NCI-H146 (cell line): ENCODE measurements at regions not wholly inside any gene's neighbourhood (a gene's known extent, or its start where the extent isn't known, plus 50 kb on each side); places are given as distances from the start of the nearest gene placed in this dataset.

Experiments
- DNase-seq: peaks from one replicate; lab custom pipeline; 2025; lab: John Stamatoyannopoulos, UW

DNA sequence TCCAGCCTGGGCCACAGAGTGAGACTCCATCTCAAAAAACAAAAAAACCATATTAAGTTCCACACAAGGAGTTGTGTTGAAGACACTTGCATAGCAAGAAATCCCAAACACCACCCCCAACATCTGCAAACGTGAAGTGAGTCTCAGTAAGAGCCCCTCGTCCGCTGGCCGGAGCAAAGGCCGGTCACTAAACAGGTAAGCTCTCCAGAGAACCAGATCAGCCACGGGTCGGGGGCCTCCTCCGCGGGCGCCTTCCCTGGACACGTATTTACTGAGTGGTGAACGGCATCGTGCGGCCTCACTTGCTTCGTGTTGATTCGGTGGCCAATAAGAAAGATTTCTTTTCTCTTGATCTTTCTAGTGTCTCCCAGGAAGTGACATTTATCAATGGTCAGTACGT is 93.6 kb downstream of the MRPL36 start:
- no peak for DNase-seq

DNA sequence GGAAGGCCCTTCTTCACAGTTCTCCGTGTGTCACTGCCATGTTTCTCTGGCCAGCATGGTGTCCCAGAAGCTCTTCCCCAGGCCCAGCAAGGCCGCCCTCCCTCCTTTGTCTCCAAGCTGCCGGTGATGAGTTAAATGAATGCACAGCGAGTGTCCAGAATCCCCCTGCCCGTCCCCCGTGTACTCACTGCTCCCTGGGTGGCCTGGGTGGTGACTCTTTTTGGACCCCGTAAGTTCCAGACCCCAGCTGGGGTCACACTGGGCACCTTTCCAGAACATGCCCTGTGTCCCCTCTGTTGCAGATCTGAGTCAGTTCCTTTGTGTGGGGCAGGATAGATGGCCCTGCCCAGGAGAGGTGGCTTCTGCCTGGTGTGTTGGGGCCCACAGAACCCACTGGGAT is 95.0 kb downstream of the MRPL36 start:
- DNase-seq: no peak

DNA sequence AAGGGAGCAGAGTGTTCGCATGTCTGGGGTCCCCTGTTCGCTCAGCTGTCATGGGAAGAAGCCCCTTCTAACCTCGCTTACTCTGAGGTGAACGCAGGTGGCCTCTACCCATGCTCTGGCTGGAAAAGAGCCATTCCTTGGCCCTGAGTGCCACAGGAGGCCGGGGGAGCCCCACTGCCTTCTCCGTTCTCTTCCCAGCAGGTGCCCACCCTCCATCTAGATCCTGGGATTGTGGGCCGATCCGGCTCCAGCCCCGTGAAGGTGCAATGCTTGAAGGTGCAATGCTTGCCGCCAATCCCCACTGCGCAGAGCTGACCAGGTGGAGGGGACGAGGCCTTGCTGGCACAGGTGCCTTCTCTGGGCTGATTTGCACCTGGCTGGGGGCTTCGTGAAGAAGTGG is 95.4 kb downstream of the MRPL36 start:
- no peak for DNase-seq

DNA sequence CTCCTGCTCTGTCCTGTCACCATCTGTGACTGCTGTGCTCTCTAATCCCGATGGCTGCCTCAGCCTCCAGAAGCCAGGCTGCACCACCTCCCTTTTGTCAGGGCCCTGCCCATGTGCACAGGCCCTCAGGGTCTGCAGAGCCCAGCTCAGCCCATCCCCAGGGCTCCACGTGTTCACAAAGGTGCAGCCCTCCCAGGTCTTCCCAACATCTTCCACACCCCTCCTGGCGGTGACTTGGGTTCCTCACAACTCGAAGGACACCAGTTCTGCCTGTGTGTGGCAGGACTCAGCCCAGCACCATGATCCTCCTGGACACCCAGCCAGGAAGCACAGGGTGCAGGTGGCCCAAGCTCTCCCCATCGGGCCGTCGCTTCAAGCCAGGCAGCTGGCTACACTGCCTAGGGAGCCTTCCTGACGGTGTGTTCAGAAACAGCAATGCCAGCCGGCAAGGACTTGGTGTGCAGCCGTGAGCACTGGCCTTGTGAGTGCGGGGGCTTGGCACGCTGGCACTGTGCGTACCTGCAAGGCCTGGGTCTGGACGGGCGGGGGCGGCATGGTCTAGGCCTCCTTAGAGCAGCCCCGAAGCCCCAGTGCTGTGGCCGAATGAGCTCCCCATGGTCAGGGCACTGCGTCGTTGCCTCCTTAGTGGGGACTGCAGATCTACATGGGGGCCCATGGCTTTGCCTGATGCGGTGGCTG is 96.1 kb downstream of the MRPL36 start:
- no peak for DNase-seq

DNA sequence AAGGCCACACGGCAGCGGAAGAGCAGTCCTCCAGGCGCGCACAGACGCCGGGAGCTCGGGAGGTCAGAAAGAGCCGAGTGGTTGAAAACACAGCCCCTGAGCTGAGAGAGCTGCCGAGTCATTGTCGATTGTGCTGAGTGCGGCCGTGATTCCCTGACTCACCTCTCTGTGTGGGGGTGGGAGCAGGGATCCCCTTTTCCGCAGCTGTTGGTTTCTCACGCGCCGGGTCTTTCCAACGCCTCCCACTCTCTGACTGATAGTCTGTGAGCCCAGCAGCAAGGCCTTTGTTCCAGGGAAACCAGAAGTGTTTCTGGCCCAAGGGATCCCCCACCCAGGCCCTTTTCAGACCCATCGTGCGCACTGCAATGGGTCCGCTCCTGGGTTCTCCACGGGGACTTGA is 97.3 kb downstream of the MRPL36 start:
- no peak for DNase-seq

DNA sequence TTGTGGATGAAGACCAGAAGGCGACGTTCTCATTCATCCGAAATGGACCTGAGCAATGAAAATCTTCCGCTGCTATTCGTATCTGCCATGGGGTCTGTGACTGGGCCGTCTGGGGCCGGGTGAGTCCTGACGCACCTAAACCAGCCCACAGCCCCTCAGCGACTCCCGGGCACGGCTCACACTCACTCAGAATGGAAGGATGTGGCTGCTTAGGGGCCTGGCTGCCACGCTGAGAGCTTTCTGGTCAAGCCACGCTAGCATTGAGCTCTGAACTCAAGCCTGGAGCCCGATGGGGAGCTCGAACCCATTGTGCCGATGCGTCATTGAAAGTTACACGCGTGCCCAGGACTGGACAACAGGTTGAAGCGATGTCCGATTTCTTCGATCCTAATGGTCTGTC is 97.8 kb downstream of the MRPL36 start:
- no peak for DNase-seq

DNA sequence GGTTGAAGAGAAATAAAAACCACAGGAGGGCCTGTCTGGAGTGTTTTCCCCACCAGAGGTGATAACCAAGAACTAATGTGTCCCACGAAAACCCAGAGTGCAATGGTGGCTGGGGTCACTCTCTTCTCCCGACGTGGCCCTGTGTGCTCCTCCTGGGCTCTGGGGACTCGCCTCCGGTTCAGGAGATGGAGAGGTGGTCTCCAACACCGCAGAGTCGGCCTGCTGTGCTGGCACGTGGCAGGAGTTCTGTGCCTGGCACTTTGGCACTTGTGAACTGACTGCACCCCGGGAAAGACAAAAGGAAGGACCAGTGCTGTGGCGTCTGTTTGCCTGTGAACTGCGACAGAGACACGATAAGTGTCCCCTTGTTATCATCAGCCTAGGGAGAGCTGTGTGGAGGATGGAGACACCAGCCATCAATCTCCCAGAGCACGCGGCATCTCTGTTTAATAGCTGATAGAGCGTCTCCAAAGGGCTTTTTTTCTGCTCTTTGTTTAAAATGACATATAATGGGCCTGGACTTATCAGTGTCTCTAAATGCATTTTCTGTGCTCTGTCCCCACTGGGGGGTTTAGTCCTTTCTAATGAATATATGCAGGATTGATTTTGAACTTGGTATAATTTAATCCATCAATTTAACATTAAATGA is 98.3 kb downstream of the MRPL36 start:
- DNase-seq: no peak

DNA sequence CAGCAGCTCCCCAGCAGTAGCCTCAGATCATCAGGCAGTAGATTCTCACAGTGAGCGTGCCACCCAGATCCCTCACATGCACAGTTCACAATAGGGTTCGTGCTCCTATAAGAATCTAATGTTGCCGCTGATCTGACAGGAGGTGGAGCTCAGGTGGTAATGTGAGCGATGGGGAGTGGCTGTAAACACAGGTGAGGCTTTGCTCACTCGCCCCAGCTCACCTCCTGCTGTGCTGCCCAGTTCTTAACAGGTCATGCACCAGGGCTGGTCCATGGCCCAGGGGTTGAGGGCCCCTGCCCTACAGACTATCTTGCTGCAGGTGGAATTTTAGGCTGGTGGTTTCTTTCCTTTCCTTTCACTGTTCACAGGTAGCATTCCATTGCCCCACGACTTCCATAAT is 100.2 kb downstream of the MRPL36 start:
- DNase-seq: no peak

DNA sequence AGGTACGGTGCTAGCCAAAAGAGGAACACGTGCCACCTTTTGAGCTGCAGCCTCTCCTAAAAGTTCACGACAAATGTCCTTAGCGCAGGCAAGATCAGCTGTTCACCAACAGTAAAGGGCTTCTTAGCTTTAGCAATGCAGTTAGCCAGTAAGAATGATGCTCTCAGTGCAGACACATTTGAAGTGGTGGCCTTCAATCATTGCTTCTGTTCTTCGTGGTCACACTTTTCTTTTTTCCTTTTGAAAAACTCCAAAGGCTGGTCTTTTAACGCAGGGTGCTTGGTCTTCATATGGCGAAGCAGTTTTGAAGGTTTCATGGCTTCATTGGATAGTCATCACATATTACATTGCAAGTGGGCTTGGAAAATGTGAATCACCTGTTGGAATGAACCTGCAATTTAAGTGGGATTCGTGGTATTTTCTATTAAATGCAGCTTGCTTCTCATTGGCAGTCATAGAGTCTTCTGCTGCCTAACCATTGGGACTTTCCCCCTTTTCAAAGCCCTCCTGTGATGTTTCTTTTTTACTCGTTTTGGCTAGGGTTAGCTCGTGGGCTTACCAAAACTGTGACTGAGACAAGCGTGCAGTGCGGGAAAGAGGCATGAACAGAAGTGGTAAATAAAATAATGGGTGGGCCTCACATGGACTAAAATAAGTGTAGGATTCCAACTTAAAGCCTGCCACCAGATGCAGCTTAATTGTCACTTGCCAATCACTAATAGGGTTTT is 100.9 kb downstream of the MRPL36 start:
- no peak for DNase-seq

DNA sequence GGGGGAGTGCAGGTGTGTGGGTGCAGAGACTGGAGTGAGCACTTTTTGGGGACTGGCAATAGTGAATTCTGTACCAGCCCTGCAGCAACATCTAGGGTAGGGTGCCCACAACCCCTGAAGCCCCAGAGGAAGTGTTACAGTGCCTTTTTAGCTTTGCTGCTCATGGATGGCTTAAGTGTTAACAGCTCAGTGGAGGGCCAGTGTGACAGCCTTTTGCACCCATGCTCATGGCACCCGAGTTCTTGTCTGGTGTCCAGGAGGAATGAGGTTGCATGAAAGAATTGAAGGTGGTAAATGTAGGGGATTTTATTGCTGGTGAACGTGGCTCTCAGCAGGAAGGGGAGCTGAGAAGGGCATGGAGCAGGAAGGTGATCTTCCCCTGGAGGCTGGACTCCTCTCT is 107.3 kb downstream of the MRPL36 start:
- no peak for DNase-seq

DNA sequence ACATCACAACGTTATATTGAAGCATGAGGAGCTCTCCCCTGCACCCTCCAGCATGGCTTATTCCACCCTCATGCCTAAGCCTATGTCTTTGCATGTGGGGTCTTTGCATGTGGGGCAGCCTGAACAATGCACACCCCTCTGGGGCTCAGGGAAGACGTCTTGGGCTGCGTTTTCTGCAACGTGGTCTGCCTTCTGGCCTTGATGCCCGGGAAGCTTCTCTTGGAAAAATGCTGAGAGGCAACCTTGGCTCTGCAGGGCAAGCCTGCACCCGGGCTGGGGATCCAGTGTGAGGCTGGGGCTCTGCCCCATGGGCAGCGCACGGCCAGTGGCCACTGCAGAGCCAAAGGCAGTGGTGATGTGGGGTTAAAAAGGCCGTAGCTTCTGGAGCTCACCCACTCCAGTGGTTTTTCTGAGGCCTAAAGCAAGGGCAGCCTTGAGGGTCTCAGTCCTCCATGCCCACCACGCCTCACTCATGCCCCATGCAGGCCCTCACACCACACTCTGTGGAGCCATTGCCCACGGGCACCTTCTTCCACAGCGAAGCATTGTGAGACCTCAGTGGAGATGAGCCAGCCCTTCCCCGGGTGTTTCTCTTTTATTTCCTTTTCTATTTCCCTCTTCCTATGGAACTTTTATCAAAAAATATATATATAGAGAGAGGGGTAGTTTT is 112.2 kb downstream of the MRPL36 start:
- DNase-seq: no peak

DNA sequence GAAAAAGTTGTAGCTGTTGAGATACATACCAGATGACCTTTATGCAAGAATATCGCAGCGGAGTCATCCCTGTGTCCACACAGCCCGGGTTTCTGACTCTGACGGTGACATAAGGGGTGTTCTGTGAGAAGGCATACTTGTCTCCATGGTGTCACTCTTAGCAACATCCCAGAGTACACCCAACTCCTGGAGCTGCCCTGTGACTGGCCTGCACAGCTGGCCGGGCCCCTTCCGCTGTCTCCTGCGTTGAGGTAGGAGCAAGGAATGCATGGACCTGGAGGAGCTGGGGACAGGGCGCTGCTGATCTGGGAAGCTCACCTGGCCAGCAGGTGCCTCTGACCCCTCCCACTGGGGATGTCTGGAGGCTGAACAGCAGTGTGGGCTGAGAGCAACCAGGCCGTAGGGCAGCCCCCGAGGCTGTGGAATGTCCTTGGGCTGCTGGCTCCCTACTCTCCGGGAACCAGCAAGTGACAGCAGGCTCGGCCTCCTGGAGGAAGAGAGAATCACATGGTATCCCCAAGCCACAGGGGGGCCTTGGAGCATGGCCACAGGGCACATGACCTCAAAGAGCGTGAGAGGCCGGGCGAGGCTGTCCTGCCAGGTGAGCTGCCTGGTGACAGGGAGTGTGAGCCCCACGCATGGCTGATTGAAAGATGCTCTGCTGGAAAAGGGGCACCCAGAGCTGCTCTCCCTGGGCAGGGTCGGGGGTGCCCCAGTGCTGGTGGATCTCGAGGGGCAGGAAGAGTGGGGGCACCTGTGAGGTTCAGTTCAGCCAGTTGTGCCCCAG is 113.4 kb downstream of the MRPL36 start:
- DNase-seq: peak; percentile 28

DNA sequence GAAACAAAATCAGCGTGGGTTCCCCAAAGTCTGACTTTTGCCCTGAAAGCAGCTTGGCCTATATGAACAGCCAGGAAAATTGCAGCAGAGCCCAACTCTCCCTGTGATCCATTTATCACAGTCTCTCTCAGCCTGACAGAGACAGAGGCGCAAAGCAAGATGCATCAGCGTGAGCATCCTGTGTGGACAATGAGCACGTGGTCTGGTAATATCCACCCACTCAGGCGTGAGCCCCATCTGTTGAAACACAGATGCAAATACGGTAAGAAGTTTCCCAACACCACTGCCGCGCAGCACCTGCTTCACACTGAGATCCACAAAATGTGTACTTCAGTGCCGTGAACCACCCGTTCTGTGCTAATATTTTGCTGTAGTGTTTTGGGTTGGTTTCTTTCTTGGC is 114.6 kb downstream of the MRPL36 start:
- peak; percentile 19 for DNase-seq

DNA sequence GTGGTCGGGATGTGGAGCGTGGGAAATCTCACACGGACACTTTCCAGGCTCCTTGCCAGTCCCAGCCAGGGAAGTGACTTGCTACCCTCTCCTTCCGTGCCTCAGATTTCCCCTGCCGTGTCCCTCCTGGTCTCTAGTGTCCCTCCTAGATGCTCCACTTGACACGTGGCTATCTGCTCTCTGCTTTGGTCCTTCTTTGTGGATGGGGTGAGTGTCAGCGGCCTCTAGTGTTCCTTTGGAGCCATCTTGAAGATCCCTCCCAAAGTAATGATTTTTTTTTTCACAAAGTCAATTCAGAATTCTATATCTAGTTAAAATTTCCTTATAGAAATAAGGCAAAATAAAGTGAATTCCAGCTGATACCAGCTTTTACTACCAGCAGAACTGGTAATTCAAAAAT is 117.7 kb downstream of the MRPL36 start:
- DNase-seq: no peak

DNA sequence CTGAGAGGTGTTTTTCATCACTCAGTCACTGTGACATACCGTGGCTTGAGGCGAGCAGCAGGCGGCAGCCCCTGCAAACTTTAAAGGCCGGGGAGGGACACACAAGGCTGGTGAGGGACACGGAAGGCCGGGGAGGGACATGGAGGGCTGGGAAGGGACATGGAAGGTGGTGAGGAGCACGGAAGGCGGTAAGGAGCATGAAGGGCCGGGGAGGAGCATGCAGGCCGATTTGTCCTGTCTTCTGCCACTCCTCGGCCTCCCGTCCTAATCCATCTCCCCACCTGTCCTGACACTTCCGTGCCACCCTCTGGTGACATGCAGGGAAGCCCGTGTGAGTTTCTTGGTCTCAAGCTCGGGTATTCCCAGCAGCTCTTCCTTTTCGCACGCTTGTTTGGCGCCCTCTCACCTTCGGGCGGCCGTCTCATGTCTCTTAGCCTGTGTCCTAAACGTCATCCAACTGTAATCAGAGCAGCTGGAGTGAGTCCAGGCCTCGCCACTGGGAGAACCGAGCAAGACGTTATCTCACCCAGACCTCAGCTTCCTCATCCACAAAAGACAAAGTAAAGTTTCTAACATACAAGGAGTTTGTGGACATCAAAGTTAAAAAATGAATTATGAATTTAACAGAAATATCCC is 126.5 kb downstream of the MRPL36 start:
- DNase-seq: peak; percentile 24

DNA sequence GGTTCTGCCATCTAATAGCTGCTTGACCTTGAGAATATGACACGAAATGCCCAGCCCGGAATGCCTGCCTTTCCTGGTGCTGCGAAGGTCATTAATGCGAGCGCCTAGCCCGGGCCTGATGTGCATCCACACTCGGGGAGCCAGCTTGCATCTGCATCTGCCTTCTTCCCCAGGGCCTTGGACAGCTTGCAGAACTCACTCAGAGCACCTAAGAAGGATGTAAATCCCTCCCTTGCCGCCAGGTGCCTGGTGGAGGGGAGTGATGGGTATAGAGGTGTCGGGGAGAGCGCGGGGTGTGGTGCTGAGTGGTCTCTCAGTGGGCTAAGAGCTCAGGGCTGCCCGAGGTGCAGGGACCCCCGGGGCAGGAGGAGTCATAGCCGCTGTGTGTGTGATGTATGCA is 127.2 kb downstream of the MRPL36 start:
- no peak for DNase-seq

DNA sequence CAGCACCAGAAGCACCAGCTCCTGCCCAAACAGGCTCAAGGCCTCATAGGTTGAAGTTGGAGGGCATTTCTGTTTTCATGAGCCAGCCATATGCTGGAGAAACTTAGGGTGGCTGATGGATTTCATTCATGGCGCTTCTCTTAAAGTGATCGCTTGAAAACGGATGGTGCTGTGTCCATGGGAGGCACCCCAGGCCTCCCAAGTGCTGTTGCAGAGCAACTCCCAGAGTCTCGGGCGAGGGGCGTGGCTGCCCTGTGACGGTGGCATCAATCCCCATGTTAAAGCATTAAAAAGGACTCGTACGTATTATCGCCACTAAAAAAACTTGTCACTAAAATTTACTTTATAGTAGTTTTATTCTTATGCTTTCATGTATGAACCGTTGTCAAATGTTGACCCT is 128.3 kb downstream of the MRPL36 start:
- no peak for DNase-seq

DNA sequence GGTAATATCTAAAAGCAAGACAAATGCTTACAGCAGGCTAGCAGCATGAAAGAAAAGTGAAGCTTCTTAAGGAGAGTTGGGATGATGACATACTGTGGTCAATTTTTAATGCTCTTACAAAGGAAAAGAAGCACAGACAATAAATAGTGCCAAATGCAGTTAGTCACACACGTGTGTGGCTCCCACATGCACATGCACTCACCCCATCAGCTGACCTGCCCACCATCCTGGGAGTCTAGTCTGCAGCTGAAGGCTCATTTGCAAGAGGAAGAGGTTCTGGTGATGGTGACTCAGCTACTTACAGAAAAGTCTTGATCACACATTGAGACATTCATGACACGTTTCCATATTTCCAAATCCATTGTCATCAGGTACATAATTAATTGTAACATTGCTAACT is 129.3 kb downstream of the MRPL36 start:
- DNase-seq: no peak

DNA sequence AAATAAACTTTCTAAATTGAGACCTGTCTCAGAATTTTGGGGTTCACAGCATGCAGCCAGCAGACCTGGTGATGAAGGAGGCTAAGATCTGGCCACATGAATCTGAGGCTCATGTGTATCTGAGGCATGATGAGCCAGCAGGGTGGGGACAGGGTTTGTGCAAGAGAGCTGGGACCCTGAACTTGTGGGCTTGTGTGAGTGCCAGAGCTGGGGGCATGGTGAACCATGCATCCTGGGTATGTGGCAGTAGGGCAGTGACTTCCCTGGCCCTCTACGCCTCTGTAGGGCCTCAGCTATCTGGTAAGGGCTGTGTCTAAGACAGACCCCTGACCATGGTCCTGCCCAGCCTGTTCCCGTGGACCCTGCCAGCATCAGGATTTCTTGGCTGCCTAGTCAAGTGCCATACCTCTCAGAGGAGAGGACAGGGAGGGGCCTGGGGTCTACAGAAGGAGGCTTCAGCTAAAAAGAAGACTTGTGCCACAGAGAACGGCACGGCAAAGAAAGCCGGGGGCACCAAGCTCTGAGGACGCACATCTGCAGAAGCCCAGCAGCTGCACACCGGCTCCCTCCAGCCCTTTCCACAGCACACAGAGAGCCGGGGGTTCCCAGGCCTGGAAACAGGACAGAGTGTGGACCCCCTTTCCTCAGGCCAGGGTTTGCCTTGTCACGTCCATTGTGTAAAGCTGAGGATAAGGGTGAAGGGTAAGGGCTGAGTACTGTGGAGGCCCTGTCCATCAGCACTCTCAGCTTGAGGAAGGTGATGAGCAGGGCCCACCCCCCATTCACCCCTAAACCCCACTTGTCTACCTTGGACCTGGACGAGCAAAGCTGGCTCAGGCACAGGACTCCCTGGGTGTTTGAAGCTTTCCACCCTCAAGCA is 130.1 kb downstream of the MRPL36 start:
- DNase-seq: no peak

DNA sequence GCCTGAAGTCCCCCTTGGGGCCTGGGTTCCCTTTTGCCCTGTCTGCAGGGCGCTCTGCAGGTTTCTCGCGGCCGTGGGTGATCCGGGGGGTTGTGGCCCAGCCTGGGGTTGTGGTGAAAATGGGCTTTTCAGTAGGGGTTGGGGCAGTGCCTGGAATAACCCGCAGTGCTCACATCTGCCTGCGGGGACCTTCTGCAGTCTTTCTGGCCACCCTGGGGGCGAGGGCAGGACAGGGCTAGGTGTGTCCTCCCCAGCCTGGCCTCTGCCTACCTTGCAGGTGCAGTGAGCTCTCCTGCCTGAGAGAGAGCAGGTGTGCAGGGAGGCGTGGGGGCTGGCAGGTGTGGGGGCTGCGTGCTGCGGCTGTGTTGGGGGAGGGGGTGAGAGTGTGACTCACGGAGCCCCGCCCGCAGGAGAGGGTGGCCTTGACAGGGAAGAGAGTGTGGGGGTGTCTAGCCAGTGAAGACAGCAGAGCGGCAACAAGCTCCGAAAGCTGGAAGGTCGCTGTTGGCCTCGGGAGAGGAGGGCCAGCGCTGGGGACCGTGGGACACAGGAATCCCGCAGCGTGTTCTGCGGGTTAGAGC is 131.4 kb downstream of the MRPL36 start:
- DNase-seq: peak; percentile 89
